Stimulated activated CD8-positive, alpha-beta memory T cell treated with anti-CD3 and anti-CD28 coated beads, Interleukin-2, amount 100 ng/mL, for 48 hours (primary cell): ENCODE measurements at regions not wholly inside any gene's neighbourhood (a gene's known extent, or its start where the extent isn't known, plus 50 kb on each side); places are given as distances from the start of the nearest gene placed in this dataset.
A peak's percentile ranks its signal among the peaks of the same experiment; 100 is the strongest.

Experiments used
- DNase-seq, 2 donors: peaks; one replicate each; pipeline ENCODE4 v3.0.0-alpha.2; 2020; ENCODE audit warnings: low read depth in 2 of 2

GRCh38 chr6:44062771-44063560, 64.3 kb downstream of the MRPL14 start:
- DNase-seq: peak in 1 of 2 donors; percentile 41

- no peak for DNase-seq
Measured at GRCh38 chr6:44062105-44062770, 65.0 kb downstream of the MRPL14 start.

- DNase-seq: no peak
Measured at GRCh38 chr6:44061375-44062104, 65.7 kb downstream of the MRPL14 start.

- no peak for DNase-seq
Measured at GRCh38 chr6:44060612-44061374, 66.5 kb downstream of the MRPL14 start.

- no peak for DNase-seq
Measured at GRCh38 chr6:44059359-44060346, 67.6 kb downstream of the MRPL14 start.

- no peak for DNase-seq
Measured at GRCh38 chr6:44058617-44059358, 68.5 kb downstream of the MRPL14 start.

GRCh38 chr6:44057931-44058616, 69.2 kb downstream of the MRPL14 start:
- DNase-seq: no peak

- DNase-seq: no peak
Measured at GRCh38 chr6:44057238-44057930, 69.9 kb downstream of the MRPL14 start.

GRCh38 chr6:44056392-44057237, 70.6 kb downstream of the MRPL14 start:
- no peak for DNase-seq

- no peak for DNase-seq
Measured at GRCh38 chr6:44054721-44055559, 72.3 kb downstream of the MRPL14 start.

GRCh38 chr6:44053760-44054556, 73.3 kb downstream of the MRPL14 start:
- DNase-seq: no peak

GRCh38 chr6:44053106-44053756, 74.0 kb downstream of the MRPL14 start:
- no peak for DNase-seq

- no peak for DNase-seq
Measured at GRCh38 chr6:44052419-44053023, 74.7 kb downstream of the MRPL14 start.

GRCh38 chr6:44051515-44051914, 75.7 kb downstream of the MRPL14 start:
- no peak for DNase-seq

GRCh38 chr6:44050872-44051505, 76.3 kb downstream of the MRPL14 start:
- no peak for DNase-seq
